ENCODE measurements at regions not wholly inside any gene's neighbourhood (a gene's known extent, or its start where the extent isn't known, plus 50 kb on each side); places are given as distances from the start of the nearest gene placed in this dataset.

- Histone ChIP-seq H3K27ac (no peak overlapping the region), H3K4me1 (no peaks in the 10 kb centered on the region), H3K36me3 (ENCODE audit: insufficient read depth in 1 of 2, low read depth in 1 of 2) (no peaks in the 10 kb centered on the region), H3K27me3 (ENCODE audit: insufficient read depth in 3 of 3, low read length in 2 of 3) (peaks cover 0 to 5% (median 0%) of the 10 kb centered on the region in 3 donors), H3K4me3 (no peak overlapping the region), H3K9me3 (no peaks in the 10 kb centered on the region)
- ATAC-seq (no peak), DNase-seq (no peak)
- intact Hi-C loops (cut with DNase I): no loop called here
- no peak for TF ChIP-seq CTCF (IDR thresholded peaks at IDR 0.05)
- 79 to 83% (median 82%) methylated on average over 7 of the region's 7 CpGs for WGBS, 3 donors
Measured at GRCh38 chr15:98187549-98187948, 227.0 kb downstream of the ARRDC4 start.

GRCh38 chr15:98190914-98191313 lies 230.4 kb downstream of the ARRDC4 start:
- DNase-seq: no peak
- H3K9me3 ChIP-seq: no peaks in the 10 kb centered on the region

GRCh38 chr15:98195796-98196195 lies 235.3 kb downstream of the ARRDC4 start:
- TF ChIP-seq CTCF (IDR thresholded peaks at IDR 0.05): no peak
- Histone ChIP-seq H3K9me3 (no peaks in the 10 kb centered on the region), H3K27ac (no peak overlapping the region), H3K27me3 (ENCODE audit: insufficient read depth in 3 of 3, low read length in 2 of 3) (no peaks in the 10 kb centered on the region), H3K4me3 (no peak overlapping the region), H3K4me1 (no peaks in the 10 kb centered on the region), H3K36me3 (ENCODE audit: insufficient read depth in 1 of 2, low read depth in 1 of 2) (no peaks in the 10 kb centered on the region)
- DNase-seq (no peak), ATAC-seq (no peak)
- 39 to 45% (median 42%) methylated on average over 3 of the region's 3 CpGs for WGBS, 3 donors
- intact Hi-C loops (cut with DNase I): no loop called here

More at GRCh38 chr15:98190914-98191313, 230.4 kb downstream of the ARRDC4 start:
- no peaks in the 10 kb centered on the region for H3K4me1 ChIP-seq
- 78 to 81% (median 80%) methylated on average over 2 of the region's 2 CpGs for WGBS, 3 donors
- no peaks in the 10 kb centered on the region for H3K36me3 ChIP-seq (ENCODE audit: insufficient read depth in 1 of 2, low read depth in 1 of 2)
- ATAC-seq: no peak
- no peak overlapping the region for H3K27ac ChIP-seq
- H3K4me3 ChIP-seq: no peak overlapping the region
- TF ChIP-seq CTCF (IDR thresholded peaks at IDR 0.05): no peak
- intact Hi-C loops (cut with DNase I): no loop called here
- H3K27me3 ChIP-seq (ENCODE audit: insufficient read depth in 3 of 3, low read length in 2 of 3): no peaks in the 10 kb centered on the region

- no peaks in the 10 kb centered on the region for H3K9me3 ChIP-seq
- TF ChIP-seq CTCF (IDR thresholded peaks at IDR 0.05): no peak
- no peaks in the 10 kb centered on the region for H3K36me3 ChIP-seq (ENCODE audit: insufficient read depth in 1 of 2, low read depth in 1 of 2)
- no peak overlapping the region for H3K27ac ChIP-seq
- no peak overlapping the region for H3K4me3 ChIP-seq
- intact Hi-C loops (cut with DNase I): no loop called here
- WGBS, 3 donors: 38 to 56% (median 43%) methylated on average over 6 of the region's 6 CpGs
- no peaks in the 10 kb centered on the region for H3K27me3 ChIP-seq (ENCODE audit: insufficient read depth in 3 of 3, low read length in 2 of 3)
- ATAC-seq: no peak
- no peak for DNase-seq
- no peaks in the 10 kb centered on the region for H3K4me1 ChIP-seq
Measured at GRCh38 chr15:98196371-98196770, 235.9 kb downstream of the ARRDC4 start.

GRCh38 chr15:98202256-98202655 lies 241.8 kb downstream of the ARRDC4 start:
- ATAC-seq: no peak
- Histone ChIP-seq H3K36me3 (ENCODE audit: insufficient read depth in 1 of 2, low read depth in 1 of 2) (no peaks in the 10 kb centered on the region), H3K9me3 (no peaks in the 10 kb centered on the region), H3K27ac (no peak overlapping the region), H3K4me3 (no peak overlapping the region), H3K27me3 (ENCODE audit: insufficient read depth in 3 of 3, low read length in 2 of 3) (peaks cover 0 to 2% (median 0%) of the 10 kb centered on the region in 3 donors), H3K4me1 (no peaks in the 10 kb centered on the region)
- WGBS, 3 donors: 30 to 36% (median 34%) methylated on average over 5 of the region's 5 CpGs
- DNase-seq: no peak
- intact Hi-C loops (cut with DNase I): no loop called here
- TF ChIP-seq CTCF (IDR thresholded peaks at IDR 0.05): no peak

Measured in psoas muscle (tissue), 7 donors.